Right atrium auricular region (tissue), 2 donors: ENCODE measurements at regions not wholly inside any gene's neighbourhood (a gene's known extent, or its start where the extent isn't known, plus 50 kb on each side); places are given as distances from the start of the nearest gene placed in this dataset.

Experiments
- DNase-seq: peaks from one replicate; pipeline ENCODE4 v3.0.0-alpha.2; 2019; ENCODE audit warnings: low spot score
- H3K27ac ChIP-seq, 2 donors: fragments of 200-600 bp; sonication (generic); 1 replicate in 1 of 2; 2 replicates in 1 of 2; pipeline ENCODE4 v1.5.1; 2016 to 2019
- H3K27me3 ChIP-seq, 2 donors: fragments of 200-600 bp; sonication (generic); one replicate each; pipeline versions ENCODE4 v1.5.1 to v1.6.0; 2017 to 2019
- H3K36me3 ChIP-seq: fragments of 200-600 bp; sonication (generic); one replicate; pipeline ENCODE4 v1.5.1; 2016
- H3K4me1 ChIP-seq, 2 donors: fragments of 200-600 bp; sonication (generic); one replicate each; pipeline versions ENCODE4 v1.5.1 to v1.6.0; 2017 to 2019
- H3K4me3 ChIP-seq, 2 donors: fragments of 200-600 bp; sonication (generic); 1 replicate in 1 of 2; 2 replicates in 1 of 2; pipeline ENCODE4 v1.5.1; 2017 to 2019; ENCODE audit warnings: mild to moderate bottlenecking in 1 of 2, moderate library complexity in 1 of 2
- H3K9me3 ChIP-seq, 2 donors: fragments of 200-600 bp; sonication (generic); one replicate each; pipeline ENCODE4 v1.5.1; 2019
- CTCF ChIP-seq, 2 donors: fragments of 200-600 bp; sonication (generic); IDR thresholded peaks; one replicate each; pipeline ENCODE4 v1.5.1; 2019; ENCODE audit warnings: antibody characterized with exemption in 2 of 2

DNA sequence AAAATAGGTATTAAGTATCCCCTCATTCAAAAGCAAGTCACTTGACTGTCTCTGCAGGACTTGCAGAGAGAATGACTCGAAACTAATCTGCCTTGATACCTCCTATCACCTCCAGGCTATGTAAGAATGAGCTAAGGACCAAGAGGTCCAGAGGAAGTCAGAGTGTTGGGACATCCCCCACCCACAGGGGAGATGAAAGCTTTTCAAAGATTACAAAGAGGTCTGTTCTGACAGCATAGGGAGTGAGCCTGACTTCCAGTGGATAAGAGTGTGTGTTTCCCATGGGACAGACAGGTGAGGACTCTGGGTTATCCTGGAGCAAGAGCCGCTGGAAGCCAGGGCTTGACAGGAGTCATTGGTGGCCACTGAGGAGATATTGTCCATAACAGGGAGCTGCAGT is 85.0 kb upstream of the TACR1 start:
- H3K4me1 ChIP-seq = no peaks in the 10 kb centered on the region
- no peaks in the 10 kb centered on the region for H3K9me3 ChIP-seq
- no peak for DNase-seq
- H3K36me3 ChIP-seq = no peaks in the 10 kb centered on the region
- no peaks in the 10 kb centered on the region for H3K27me3 ChIP-seq
- no peak overlapping the region for H3K4me3 ChIP-seq
- no peak for TF ChIP-seq CTCF (IDR thresholded peaks at IDR 0.05)
- no peak overlapping the region for H3K27ac ChIP-seq

- Histone ChIP-seq H3K4me3 (no peak overlapping the region), H3K4me1 (no peaks in the 10 kb centered on the region), H3K27me3 (no peaks in the 10 kb centered on the region), H3K36me3 (no peaks in the 10 kb centered on the region), H3K9me3 (no peaks in the 10 kb centered on the region), H3K27ac (no peak overlapping the region)
- no peak for DNase-seq
- no peak for TF ChIP-seq CTCF (IDR thresholded peaks at IDR 0.05)
Observed at GRCh38 chr2:75278821-75279379, 79.6 kb upstream of the TACR1 start.

DNA sequence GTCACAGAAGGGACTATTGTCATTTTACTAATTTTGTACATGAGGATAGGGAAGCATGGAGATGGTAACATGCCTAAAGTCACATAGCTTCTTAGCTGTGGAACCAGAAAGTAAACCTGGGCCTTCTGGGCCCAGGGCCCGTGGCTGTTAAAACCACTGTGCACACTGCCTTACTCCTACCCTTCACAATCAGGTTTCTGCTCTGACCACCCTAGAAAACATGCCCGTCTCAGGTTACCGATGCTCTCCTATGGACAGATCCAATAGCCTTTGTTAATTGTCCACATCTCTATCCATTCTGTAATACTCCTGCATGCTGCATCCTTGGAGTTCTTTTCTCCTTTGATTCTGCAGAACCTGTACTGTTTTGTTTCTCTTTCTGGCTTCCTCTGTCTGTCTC is 79.0 kb upstream of the TACR1 start:
- no peaks in the 10 kb centered on the region for H3K4me1 ChIP-seq
- no peak for TF ChIP-seq CTCF (IDR thresholded peaks at IDR 0.05)

GRCh38 chr2:75277111-75277510 is 77.8 kb upstream of the TACR1 start:
- no peak overlapping the region for H3K4me3 ChIP-seq
- no peak for TF ChIP-seq CTCF (IDR thresholded peaks at IDR 0.05)
- H3K9me3 ChIP-seq = peaks cover 0 to 6% of the 10 kb centered on the region in 2 donors
- no peaks in the 10 kb centered on the region for H3K27me3 ChIP-seq
- H3K27ac ChIP-seq = no peak overlapping the region
- no peak for DNase-seq
- no peaks in the 10 kb centered on the region for H3K4me1 ChIP-seq
- H3K36me3 ChIP-seq = no peaks in the 10 kb centered on the region

More for the DNA sequence above, 79.0 kb upstream of the TACR1 start:
- H3K27me3 ChIP-seq = no peaks in the 10 kb centered on the region
- no peak overlapping the region for H3K27ac ChIP-seq
- H3K4me3 ChIP-seq = no peak overlapping the region
- DNase-seq = no peak
- H3K36me3 ChIP-seq = no peaks in the 10 kb centered on the region
- H3K9me3 ChIP-seq = peaks cover 0 to 2% of the 10 kb centered on the region in 2 donors

- Histone ChIP-seq H3K4me3 (no peak overlapping the region), H3K9me3 (peaks cover 0 to 6% of the 10 kb centered on the region in 2 donors), H3K27ac (no peak overlapping the region), H3K36me3 (no peaks in the 10 kb centered on the region), H3K4me1 (no peaks in the 10 kb centered on the region), H3K27me3 (no peaks in the 10 kb centered on the region)
- DNase-seq = no peak
- TF ChIP-seq CTCF (IDR thresholded peaks at IDR 0.05) = no peak
Observed at GRCh38 chr2:75276093-75277029, 77.0 kb upstream of the TACR1 start.
